ENCODE measurements at regions not wholly inside any gene's neighbourhood (a gene's known extent, or its start where the extent isn't known, plus 50 kb on each side); places are given as distances from the start of the nearest gene placed in this dataset.

GRCh38 chr16:64784635-64785034 is 337.2 kb downstream of the CDH11 start:
- H3K56ac ChIP-seq (ENCODE audit: insufficient read length, low read depth, low read length): no peak overlapping the region

More at GRCh38 chr16:64784635-64785034, 337.2 kb downstream of the CDH11 start:
- Histone ChIP-seq H2BK12ac (ENCODE audit: insufficient read length, low read depth, low read length) (no peak overlapping the region), H4K91ac (ENCODE audit: insufficient read length, low read depth, low read length) (no peak overlapping the region), H3K79me2 (ENCODE audit: insufficient read depth, low read length) (no peaks in the 10 kb centered on the region), H2AK5ac (ENCODE audit: insufficient read length, low read length) (no peak overlapping the region), H3T11ph (ENCODE audit: low read length) (no peak overlapping the region), H2BK20ac (ENCODE audit: low read depth, low read length, poor library complexity, severe bottlenecking) (no peak overlapping the region), H4K20me1 (ENCODE audit: control insufficient read depth, insufficient read depth, insufficient read length) (no peaks in the 10 kb centered on the region), H3K14ac (ENCODE audit: insufficient read depth, low read length) (no peak overlapping the region), H2BK5ac (ENCODE audit: insufficient read length, low read length) (no peak overlapping the region), H3K4me2 (ENCODE audit: insufficient read depth, insufficient read length, low read length) (no peak overlapping the region), H3K79me1 (ENCODE audit: insufficient read depth, low read depth, low read length, poor library complexity, severe bottlenecking) (no peaks in the 10 kb centered on the region), H2AFZ (ENCODE audit: low read length) (no peak overlapping the region), H3K4ac (ENCODE audit: low read depth, low read length) (no peak overlapping the region), H2BK15ac (ENCODE audit: low read depth, low read length) (no peak overlapping the region), H3K9ac (ENCODE audit: extremely low read depth, insufficient read length, low read length) (no peak overlapping the region), H3K27me3 (ENCODE audit: insufficient read depth, low read length) (no peaks in the 10 kb centered on the region), H3K4me1 (ENCODE audit: insufficient read depth, low read length) (no peaks in the 10 kb centered on the region), H4K8ac (replicated peaks; ENCODE audit: insufficient read length, low read depth, low read length) (no peak overlapping the region), H4K5ac (ENCODE audit: insufficient read length, low read depth, low read length) (no peak overlapping the region), H3K27ac (ENCODE audit: insufficient read length, low read depth, low read length) (no peak overlapping the region), H3K23me2 (ENCODE audit: insufficient read length, low read depth, low read length, poor library complexity, severe bottlenecking) (no peaks in the 10 kb centered on the region), H3K18ac (ENCODE audit: insufficient read length, low read depth, low read length) (no peak overlapping the region), H3K9me3 (ENCODE audit: control insufficient read depth, low read depth, low read length) (no peaks in the 10 kb centered on the region), H3K23ac (ENCODE audit: insufficient read length, low read depth, low read length) (no peak overlapping the region), H2BK120ac (ENCODE audit: low read depth, low read length, poor library complexity, severe bottlenecking) (no peak overlapping the region)
- H3K36me3 Mint-ChIP-seq (ENCODE audit: insufficient read depth in 1 of 3, low read depth in 3 of 3): no peaks in the 10 kb centered on the region
- no peak overlapping the region for H3K27ac Mint-ChIP-seq
- H3K4me3 Mint-ChIP-seq: no peak overlapping the region
- no peak for TF ChIP-seq CTCF (conservative IDR thresholded peaks at IDR 0.05)
- WGBS (ENCODE audit: extremely low coverage, insufficient read length, low lambda C conversion rate): no CpG with 5 or more reads among the region's 2 CpGs
- no peaks in the 10 kb centered on the region for H3K9me3 Mint-ChIP-seq
- H3K27me3 Mint-ChIP-seq (ENCODE audit: low read depth): no peaks in the 10 kb centered on the region
- H3K4me1 Mint-ChIP-seq: no peaks in the 10 kb centered on the region
- no peak for DNase-seq

Measured in H9 (cell line).